Upper lobe of left lung (tissue), 6 donors: ENCODE measurements at regions not wholly inside any gene's neighbourhood (a gene's known extent, or its start where the extent isn't known, plus 50 kb on each side); places are given as distances from the start of the nearest gene placed in this dataset.

ENCODE experiments used
- ATAC-seq, 2 donors: fragments of 200-7000 bp; cut with Tn5 transposase; one replicate each; pipeline ENCODE4 v1.9.1; 2022; ENCODE audit warnings: mild to moderate bottlenecking in 2 of 2, moderate library complexity in 2 of 2; ENCODE audit not compliant: low FRiP score in 2 of 2
- DNase-seq, 2 donors: peaks; one replicate each; pipeline ENCODE4 v3.0.0-alpha.2; 2019 to 2020
- H3K27ac ChIP-seq, 4 donors: fragments of 200-600 bp; sonication (generic); one replicate each; pipeline ENCODE4 v1.5.1; 2016 to 2019
- H3K27me3 ChIP-seq, 4 donors: fragments of 200-600 bp; sonication (generic); one replicate each; pipeline ENCODE4 v1.5.1; 2017 to 2019
- H3K36me3 ChIP-seq, 4 donors: fragments of 200-600 bp; sonication (generic); one replicate each; pipeline ENCODE4 v1.5.1; 2016 to 2019
- H3K4me1 ChIP-seq, 4 donors: fragments of 200-600 bp; sonication (generic); one replicate each; pipeline ENCODE4 v1.5.1; 2018 to 2019
- H3K4me3 ChIP-seq, 4 donors: fragments of 200-600 bp; sonication (generic); one replicate each; pipeline ENCODE4 v1.5.1; 2017 to 2019; ENCODE audit warnings: mild to moderate bottlenecking in 2 of 4, moderate library complexity in 1 of 4
- H3K9me3 ChIP-seq, 4 donors: fragments of 200-600 bp; sonication (generic); one replicate each; pipeline ENCODE4 v1.5.1; 2018 to 2019
- CTCF ChIP-seq, 6 experiments: fragments of 450-650 bp in 4 of 6; fragments of 200-600 bp in 2 of 6; sonication (generic) in 2 of 6; IDR thresholded peaks; one replicate each; pipeline ENCODE4 v1.5.1; 2016 to 2019; ENCODE audit warnings: antibody characterized with exemption in 6 of 6
- EP300 ChIP-seq, 4 donors: sonication (generic); formaldehyde crosslinking; IDR thresholded peaks; one replicate each; pipeline ENCODE4 v1.5.1; 2017; ENCODE audit warnings: antibody characterized with exemption in 4 of 4, control low read depth in 2 of 4
- POLR2A ChIP-seq, 4 donors: fragments of 450-650 bp; IDR thresholded peaks; one replicate each; pipeline ENCODE4 v1.5.1; 2016 to 2017; ENCODE audit warnings: antibody characterized with exemption in 4 of 4, mild to moderate bottlenecking in 2 of 4
- POLR2AphosphoS5 ChIP-seq, 2 donors: sonication (generic); formaldehyde crosslinking; IDR thresholded peaks; one replicate each; pipeline ENCODE4 v1.5.1; 2017; ENCODE audit warnings: antibody characterized with exemption in 2 of 2
- WGBS, 2 donors: methylation state at CpG; one replicate each; pipeline ENCODE4 v1.1.5; 2017 to 2018; 5-methylcytosine and 5-hydroxymethylcytosine counted together
- donor health status: DM: no; HTN: no; CAD: no; lungs with moderate emphysema.
- donor health status: DM: no; HTN: yes; CAD: no; lungs with severe emphysema.

GRCh38 chrY:8764184-8764583 is 573.1 kb upstream of the TSPY4 start:
- H3K4me1 ChIP-seq: no peaks in the 10 kb centered on the region
- no peak for ATAC-seq
- no peaks in the 10 kb centered on the region for H3K9me3 ChIP-seq
- H3K27me3 ChIP-seq: no peaks in the 10 kb centered on the region
- WGBS, 2 donors: no CpG with 5 or more reads among the region's 7 CpGs
- no peak for TF ChIP-seq EP300 (IDR thresholded peaks at IDR 0.05)
- DNase-seq: no peak
- no peaks in the 10 kb centered on the region for H3K36me3 ChIP-seq
- no peak overlapping the region for H3K4me3 ChIP-seq
- no peak overlapping the region for H3K27ac ChIP-seq

- TF ChIP-seq EP300 (IDR thresholded peaks at IDR 0.05): no peak
- TF ChIP-seq CTCF (IDR thresholded peaks at IDR 0.05): peak in 1 of 6 experiments; percentile 7
These were observed 555.9 kb upstream of the TSPY4 start for GRCh38 chrY:8781184-8781890.

GRCh38 chrY:8794561-8794960 is 542.7 kb upstream of the TSPY4 start:
- TF ChIP-seq POLR2AphosphoS5 (IDR thresholded peaks at IDR 0.05) (no peak), CTCF (IDR thresholded peaks at IDR 0.05) (no peak), POLR2A (IDR thresholded peaks at IDR 0.05) (no peak), EP300 (IDR thresholded peaks at IDR 0.05) (no peak)
- no peak overlapping the region for H3K27ac ChIP-seq
- no peaks in the 10 kb centered on the region for H3K4me1 ChIP-seq
- no peak overlapping the region for H3K4me3 ChIP-seq
- peak in 1 of 2 donors; percentile 44 for ATAC-seq
- no peak for DNase-seq
- H3K27me3 ChIP-seq: no peaks in the 10 kb centered on the region
- H3K9me3 ChIP-seq: no peaks in the 10 kb centered on the region
- WGBS, 2 donors: 50% methylated on average over 2 of the region's 2 CpGs; no CpG with 5 or more reads in 1 of the 2 donors
- no peaks in the 10 kb centered on the region for H3K36me3 ChIP-seq

More at GRCh38 chrY:8781184-8781890, 555.9 kb upstream of the TSPY4 start:
- no peak for DNase-seq
- 56% methylated on average over 4 of the region's 4 CpGs; no CpG with 5 or more reads in 1 of the 2 donors for WGBS, 2 donors
- no peak overlapping the region for H3K27ac ChIP-seq
- H3K9me3 ChIP-seq: no peaks in the 10 kb centered on the region
- H3K4me3 ChIP-seq: no peak overlapping the region
- no peaks in the 10 kb centered on the region for H3K36me3 ChIP-seq
- no peaks in the 10 kb centered on the region for H3K4me1 ChIP-seq
- H3K27me3 ChIP-seq: no peaks in the 10 kb centered on the region
- no peak for ATAC-seq

- DNase-seq: no peak
- Histone ChIP-seq H3K4me3 (no peak overlapping the region), H3K9me3 (no peaks in the 10 kb centered on the region), H3K27ac (no peak overlapping the region), H3K4me1 (no peaks in the 10 kb centered on the region), H3K27me3 (no peaks in the 10 kb centered on the region), H3K36me3 (no peaks in the 10 kb centered on the region)
- WGBS, 2 donors: 80% methylated on average over 1 of the region's 3 CpGs; no CpG with 5 or more reads in 1 of the 2 donors
- TF ChIP-seq POLR2A (IDR thresholded peaks at IDR 0.05) (no peak), EP300 (IDR thresholded peaks at IDR 0.05) (no peak), POLR2AphosphoS5 (IDR thresholded peaks at IDR 0.05) (no peak), CTCF (IDR thresholded peaks at IDR 0.05) (no peak)
- ATAC-seq: no peak
These were observed 532.9 kb upstream of the TSPY4 start for GRCh38 chrY:8804317-8804716.

- no peak overlapping the region for H3K27ac ChIP-seq
- no peak for ATAC-seq
- no peaks in the 10 kb centered on the region for H3K9me3 ChIP-seq
- no peaks in the 10 kb centered on the region for H3K36me3 ChIP-seq
- H3K4me1 ChIP-seq: no peaks in the 10 kb centered on the region
- H3K27me3 ChIP-seq: no peaks in the 10 kb centered on the region
- TF ChIP-seq POLR2A (IDR thresholded peaks at IDR 0.05): no peak
- H3K4me3 ChIP-seq: no peak overlapping the region
- no peak for DNase-seq
- 65% methylated on average over 5 of the region's 5 CpGs; no CpG with 5 or more reads in 1 of the 2 donors for WGBS, 2 donors
These were observed 529.4 kb upstream of the TSPY4 start for GRCh38 chrY:8807648-8808408.
